H1 (cell line): ENCODE measurements at regions not wholly inside any gene's neighbourhood (a gene's known extent, or its start where the extent isn't known, plus 50 kb on each side); places are given as distances from the start of the nearest gene placed in this dataset.

ENCODE experiments used
- CTCF ChIP-seq, 3 experiments: IDR thresholded peaks; 1 replicate in 2 of 3; 2 replicates in 1 of 3; pipeline versions ENCODE4 v1.5.1 to v1.6.1; 2011; ENCODE audit warnings: low read length in 3 of 3, mild to moderate bottlenecking in 3 of 3, inconsistent platforms in 2 of 3, low read depth in 1 of 3, moderate library complexity in 1 of 3; ENCODE audit not compliant: insufficient read depth in 1 of 3; ENCODE audit errors: control extremely low read depth in 1 of 3
- POLR2A ChIP-seq, 2 experiments: IDR thresholded peaks; 1 replicate in 1 of 2; 2 replicates in 1 of 2; pipeline ENCODE4 v1.6.1; 2011; ENCODE audit warnings: low read depth in 2 of 2, low read length in 2 of 2, mild to moderate bottlenecking in 2 of 2; ENCODE audit errors: control extremely low read depth in 1 of 2
- SP1 ChIP-seq: IDR thresholded peaks from 2 replicates; pipeline ENCODE4 v1.6.1; 2011; ENCODE audit warnings: low read depth, low read length

- no peak for TF ChIP-seq POLR2A (IDR thresholded peaks at IDR 0.05; ENCODE audit: control extremely low read depth in 1 of 2, low read depth in 2 of 2, low read length in 2 of 2)
- no peak for TF ChIP-seq CTCF (IDR thresholded peaks at IDR 0.05; ENCODE audit: control extremely low read depth in 1 of 3, insufficient read depth in 1 of 3, low read depth in 1 of 3, low read length in 3 of 3)
- TF ChIP-seq SP1, result no peak
These were observed 153.5 kb upstream of the NFE2L3 start for GRCh38 chr7:25998499-25998898.
